Amniotic stem cell (primary cell): ENCODE measurements at regions not wholly inside any gene's neighbourhood (a gene's known extent, or its start where the extent isn't known, plus 50 kb on each side); places are given as distances from the start of the nearest gene placed in this dataset.
"Not testable (repeated sequence)": the region's sequence is repeated elsewhere in the genome, so short reads cannot be mapped to it uniquely, and the experiment has no call there.

ENCODE experiments used
- DNase-seq: peaks from one replicate; lab custom pipeline; 2025; lab: John Stamatoyannopoulos, UW

DNA sequence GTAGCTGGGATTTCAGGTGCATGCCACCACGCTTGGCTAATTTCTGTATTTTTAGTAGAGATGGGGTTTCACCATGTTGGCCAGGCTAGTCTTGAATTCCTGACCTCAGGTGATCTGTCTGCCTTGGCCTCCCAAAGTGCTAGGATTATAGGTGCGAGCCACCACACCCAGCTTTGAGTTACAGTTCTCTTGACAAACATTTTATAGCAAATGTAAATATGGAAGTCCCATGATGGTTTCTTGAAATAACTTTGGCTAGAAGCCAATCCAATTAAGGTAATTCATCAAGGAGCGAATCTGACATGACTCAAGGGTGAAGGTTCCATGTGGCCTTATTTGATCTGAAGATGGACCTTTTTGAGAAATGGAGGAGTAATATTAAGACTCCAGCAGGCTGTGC, 76.2 kb upstream of the RFLNA start:
- DNase-seq = not testable (repeated sequence)

- no peak for DNase-seq
Measured at GRCh38 chr12:124222368-124223245, 72.3 kb upstream of the RFLNA start.

DNA sequence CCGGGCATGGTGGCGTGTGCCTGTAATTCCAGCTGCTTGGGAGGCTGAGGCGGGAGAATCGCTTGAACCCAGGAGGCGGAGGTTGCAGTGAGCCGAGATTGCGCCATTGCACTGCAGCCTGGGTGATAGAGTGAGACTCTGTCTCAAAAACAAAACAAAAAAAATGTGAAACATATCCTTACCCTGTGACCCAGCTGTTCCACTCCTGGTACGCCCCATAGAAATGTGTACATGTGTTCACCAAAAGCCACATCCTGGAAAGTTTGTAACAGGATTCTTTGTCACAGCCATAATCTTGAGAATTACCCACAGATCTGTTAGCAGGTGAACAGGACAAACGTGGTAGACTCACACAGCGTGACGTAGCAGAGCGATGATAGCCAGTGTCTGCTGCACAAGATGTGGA, 71.2 kb upstream of the RFLNA start:
- not testable (repeated sequence) for DNase-seq

DNA sequence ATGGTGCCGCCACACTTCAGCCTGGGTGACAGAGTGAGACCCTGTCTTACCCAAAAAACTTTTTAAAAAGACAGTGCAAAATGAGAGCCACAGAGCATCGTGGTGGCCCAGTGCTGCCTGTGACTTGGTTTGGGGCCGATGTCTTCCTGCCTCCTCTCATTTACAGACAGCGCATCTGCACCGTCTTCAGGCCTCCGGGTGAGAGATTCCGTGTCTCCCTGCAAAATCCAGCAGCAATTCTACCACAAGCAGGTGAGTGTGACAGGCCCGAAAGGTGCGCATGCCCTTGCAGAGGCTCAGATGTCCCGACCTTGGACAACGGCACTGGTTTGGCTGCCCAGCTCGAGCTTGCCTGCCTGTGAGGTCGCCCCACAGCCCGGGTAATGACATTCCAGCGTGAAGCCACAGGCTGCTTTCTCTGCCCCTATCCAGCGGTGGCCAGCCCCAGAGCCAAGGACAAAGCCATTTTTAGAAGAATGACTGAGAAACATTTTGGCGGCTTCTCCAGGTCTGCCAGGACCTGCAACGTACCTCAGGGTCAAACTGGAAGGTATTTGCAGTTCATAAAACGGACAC, 70.3 kb upstream of the RFLNA start:
- DNase-seq = no peak

GRCh38 chr12:124225730-124226129, 69.2 kb upstream of the RFLNA start:
- no peak for DNase-seq

- DNase-seq = no peak
Measured at GRCh38 chr12:124227951-124228711, 66.8 kb upstream of the RFLNA start.

- no peak for DNase-seq
Measured at GRCh38 chr12:124229520-124229919, 65.4 kb upstream of the RFLNA start.

- DNase-seq = no peak
Measured at GRCh38 chr12:124230117-124230757, 64.7 kb upstream of the RFLNA start.

DNA sequence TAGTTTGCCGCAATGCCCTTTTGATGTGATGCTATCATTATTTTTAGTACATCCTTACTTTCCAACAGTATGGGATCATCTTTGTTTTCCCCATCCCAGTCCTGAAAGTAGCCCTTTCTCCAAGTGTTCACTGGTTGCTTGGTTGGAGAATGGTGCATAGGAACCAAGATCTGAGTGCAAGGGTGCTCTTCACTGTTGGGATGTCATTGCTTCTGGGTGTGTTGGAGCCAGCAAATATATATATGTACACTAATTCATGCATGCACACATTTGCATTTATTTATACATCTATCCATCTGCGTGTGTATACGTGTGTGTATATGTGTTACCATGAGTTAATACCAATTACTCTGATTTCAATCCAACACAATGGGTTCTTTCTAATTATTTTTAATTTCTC, 64.1 kb upstream of the RFLNA start:
- no peak for DNase-seq

GRCh38 chr12:124231980-124232653, 62.8 kb upstream of the RFLNA start:
- DNase-seq = no peak

- no peak for DNase-seq
Measured at GRCh38 chr12:124232654-124232987, 62.3 kb upstream of the RFLNA start.

DNA sequence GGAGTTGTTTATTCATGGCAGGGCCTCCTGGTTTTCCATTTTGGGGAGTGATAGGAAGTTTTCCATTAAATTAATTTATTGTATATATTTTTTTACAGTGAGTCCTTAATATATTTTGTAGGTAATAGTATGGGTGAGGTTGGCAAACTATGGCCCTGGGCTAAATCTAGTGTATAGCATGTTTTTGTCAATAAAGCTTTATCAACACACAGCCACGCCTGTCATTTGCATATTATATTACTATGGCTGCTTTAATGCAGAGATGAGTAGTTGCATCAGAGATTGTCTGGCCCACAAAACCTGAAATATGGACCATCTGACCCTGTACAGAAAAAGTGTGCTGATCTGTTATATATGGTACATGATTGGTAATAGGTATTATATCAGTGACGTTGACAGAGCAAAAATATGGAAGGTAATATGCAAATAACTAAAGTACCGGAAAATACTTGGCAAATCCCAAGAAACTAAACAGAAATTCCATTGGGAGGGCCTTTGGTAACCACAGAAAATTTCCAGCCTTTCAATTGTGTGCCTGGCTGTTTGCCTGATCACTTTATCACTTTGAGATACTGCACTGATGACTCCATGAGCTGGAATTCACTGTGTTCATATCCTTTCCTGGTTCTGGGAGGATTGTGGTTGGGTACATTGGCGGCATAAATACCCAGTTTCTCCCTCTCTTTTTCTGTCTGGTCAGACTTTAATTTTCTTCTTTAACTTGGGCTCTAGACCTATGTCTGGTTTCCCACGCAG, 61.7 kb upstream of the RFLNA start:
- peak; percentile 78 for DNase-seq

GRCh38 chr12:124233846-124234640, 60.9 kb upstream of the RFLNA start:
- DNase-seq = peak; percentile 2

- DNase-seq = peak; percentile 6
Measured at GRCh38 chr12:124236625-124237031, 58.3 kb upstream of the RFLNA start.

DNA sequence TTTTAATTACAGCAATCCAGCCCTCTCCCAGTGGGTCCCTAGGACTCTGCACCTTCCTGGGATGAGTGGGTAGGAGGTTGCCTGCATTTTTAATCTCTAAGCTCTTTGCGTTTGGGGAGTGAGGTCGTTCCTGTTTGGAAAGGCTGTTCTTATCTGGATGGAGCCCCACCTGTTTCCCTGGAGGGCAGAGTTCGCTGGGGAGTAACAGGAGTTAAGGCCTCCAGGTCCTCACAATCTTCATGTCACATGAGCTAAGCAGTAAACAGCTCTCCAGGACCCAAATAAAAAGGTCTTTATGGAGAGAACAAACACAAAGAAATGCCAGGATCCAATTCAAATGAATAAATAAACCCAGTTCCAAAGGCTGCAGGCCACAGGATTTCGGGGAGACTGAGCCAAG, 56.0 kb upstream of the RFLNA start:
- no peak for DNase-seq

- DNase-seq = no peak
Measured at GRCh38 chr12:124240493-124240892, 54.4 kb upstream of the RFLNA start.

DNA sequence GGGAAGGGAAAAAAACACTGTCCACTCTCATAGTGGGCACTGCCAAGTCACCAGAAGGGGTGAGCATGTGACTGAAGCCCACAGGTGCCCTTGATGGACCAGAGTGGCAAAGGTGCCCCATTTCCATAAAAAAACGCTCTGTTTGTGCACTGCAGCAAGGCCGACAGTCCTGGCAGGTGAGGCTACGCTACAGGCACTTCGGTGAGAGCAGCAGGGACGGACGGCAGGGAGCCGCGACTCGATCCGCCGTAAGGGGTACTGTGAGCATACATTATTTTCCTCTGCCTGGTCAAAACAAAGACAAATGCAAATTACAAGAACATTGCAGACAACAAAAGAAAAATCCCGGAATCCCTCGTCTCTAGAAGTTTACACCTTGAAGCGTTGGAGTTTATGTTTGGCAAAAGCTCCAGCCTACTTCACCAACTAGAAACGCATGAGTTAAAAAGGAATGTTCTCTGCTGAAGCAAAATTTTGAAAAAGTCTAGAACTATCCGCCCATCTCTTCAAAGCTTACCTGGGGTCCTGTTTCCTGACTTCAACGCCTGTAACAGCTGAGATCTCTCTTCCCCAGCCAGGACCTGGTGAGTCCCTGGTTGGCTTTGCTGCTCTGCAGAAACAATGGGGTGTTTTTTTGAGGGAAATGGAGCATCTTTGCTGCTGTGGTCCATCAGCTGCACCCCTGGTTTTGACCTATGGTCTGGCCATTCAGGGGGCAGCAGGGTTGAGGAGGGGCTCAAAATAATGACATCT, 52.9 kb upstream of the RFLNA start:
- no peak for DNase-seq

- DNase-seq = no peak
Measured at GRCh38 chr12:124242529-124243065, 52.3 kb upstream of the RFLNA start.

DNA sequence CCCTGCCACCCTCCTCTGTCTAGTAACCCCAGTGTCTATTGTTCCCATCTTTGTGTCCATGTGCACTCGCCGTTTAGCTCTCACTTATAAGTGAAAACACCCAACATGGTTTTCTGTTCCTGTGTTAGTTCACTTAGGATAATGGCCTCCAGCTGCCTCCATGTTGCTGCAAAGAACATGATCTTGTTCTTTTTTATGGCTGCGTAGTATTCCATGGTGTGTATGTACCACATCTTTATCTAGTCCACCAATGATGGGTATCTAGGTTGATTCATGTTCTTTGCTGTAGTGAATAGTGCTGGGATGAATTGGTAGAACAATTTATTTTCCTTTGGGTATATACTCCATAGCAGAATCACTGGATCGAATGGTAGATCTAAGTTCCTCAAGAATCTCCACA, 51.0 kb upstream of the RFLNA start:
- DNase-seq = no peak
